Cortex of kidney (tissue), 1 donor: ENCODE measurements at regions not wholly inside any gene's neighbourhood (a gene's known extent, or its start where the extent isn't known, plus 50 kb on each side); places are given as distances from the start of the nearest gene placed in this dataset.
"Not testable (repeated sequence)": the region's sequence is repeated elsewhere in the genome, so short reads cannot be mapped to it uniquely, and the experiment has no call there.

Experiments
- DNase-seq: peaks from one replicate; lab custom pipeline; 2025; lab: John Stamatoyannopoulos, UW

GRCh38 chr7:149568218-149568617, 70.6 kb upstream of the ZNF746 start:
- no peak for DNase-seq

DNA sequence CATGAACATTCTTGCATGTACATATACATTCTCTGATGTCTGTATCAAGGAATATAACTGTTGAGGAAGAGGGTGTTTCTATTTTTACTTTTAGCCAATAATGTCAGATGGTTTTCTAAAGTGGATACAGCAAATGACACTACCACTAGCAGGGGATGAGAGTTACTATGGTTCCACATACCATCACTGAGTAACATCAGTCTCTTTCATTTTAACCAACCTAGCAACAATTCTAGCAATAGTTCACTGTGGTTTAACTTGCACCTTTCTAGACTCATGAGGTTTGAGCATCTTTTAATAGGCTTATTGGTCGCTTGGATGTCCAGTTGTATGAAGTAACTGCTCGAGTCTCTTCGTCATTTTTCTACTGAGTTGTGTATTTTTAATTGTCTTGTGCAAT, 68.5 kb upstream of the ZNF746 start:
- no peak for DNase-seq

DNA sequence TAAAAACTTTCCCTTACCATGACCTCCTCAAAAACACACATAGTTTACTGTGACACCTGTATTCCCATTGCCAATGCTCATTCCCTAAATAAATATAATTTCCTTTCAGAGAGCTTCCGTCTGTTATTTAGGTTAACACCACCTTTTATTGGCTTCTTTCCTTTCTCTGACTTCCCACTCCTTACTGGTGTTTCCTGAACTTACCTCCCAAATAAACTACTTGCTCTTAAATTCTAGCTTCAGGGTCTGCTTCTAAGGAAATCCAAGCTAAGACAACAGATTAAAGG, 67.4 kb upstream of the ZNF746 start:
- DNase-seq, result no peak

GRCh38 chr7:149564340-149565095, 66.9 kb upstream of the ZNF746 start:
- DNase-seq, result no peak

GRCh38 chr7:149562602-149563001, 65.0 kb upstream of the ZNF746 start:
- no peak for DNase-seq

DNA sequence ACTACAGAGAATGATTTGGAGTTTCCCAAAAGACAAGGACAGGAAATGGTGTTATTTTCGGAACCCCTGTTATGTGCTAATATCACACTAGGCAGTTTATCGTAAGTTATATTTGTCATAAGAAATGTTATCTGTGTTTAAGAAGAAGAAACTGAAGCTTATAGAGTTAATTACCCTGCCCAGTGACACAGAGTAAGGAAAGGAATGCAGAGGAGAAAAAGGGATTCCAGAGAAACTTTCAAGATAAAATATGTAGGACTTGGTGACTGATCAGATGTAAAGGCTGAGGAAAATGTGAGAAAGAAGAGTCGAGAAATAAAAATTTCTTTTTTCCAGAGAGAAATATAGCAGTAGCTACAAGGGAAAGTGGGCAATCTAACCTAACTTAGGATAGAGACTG, 63.5 kb upstream of the ZNF746 start:
- DNase-seq, result no peak

DNA sequence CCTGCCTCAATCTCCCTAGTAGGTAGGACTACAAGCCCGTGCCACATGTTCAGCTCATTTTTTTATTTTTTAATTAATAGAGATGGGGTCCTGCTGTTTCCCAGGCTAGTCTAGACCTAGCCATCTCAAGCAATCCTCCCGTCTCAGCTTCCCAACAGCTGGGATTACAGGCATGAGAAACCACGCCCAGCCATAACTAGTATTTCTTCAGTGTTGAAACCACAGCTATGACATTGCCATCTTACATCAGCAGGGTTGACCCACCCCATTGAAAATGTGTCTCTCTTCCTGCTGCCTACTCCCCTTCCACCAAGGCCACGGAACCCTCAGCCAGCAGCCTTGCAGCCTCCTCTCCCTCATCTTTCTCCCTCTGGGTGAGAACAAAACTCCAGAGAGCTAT, 62.1 kb upstream of the ZNF746 start:
- DNase-seq, result no peak

- DNase-seq, result no peak
Measured at GRCh38 chr7:149558149-149558861, 60.7 kb upstream of the ZNF746 start.

- not testable (repeated sequence) for DNase-seq
Measured at GRCh38 chr7:149556525-149556924, 58.9 kb upstream of the ZNF746 start.

- DNase-seq, result not testable (repeated sequence)
Measured at GRCh38 chr7:149554821-149555220, 57.2 kb upstream of the ZNF746 start.

DNA sequence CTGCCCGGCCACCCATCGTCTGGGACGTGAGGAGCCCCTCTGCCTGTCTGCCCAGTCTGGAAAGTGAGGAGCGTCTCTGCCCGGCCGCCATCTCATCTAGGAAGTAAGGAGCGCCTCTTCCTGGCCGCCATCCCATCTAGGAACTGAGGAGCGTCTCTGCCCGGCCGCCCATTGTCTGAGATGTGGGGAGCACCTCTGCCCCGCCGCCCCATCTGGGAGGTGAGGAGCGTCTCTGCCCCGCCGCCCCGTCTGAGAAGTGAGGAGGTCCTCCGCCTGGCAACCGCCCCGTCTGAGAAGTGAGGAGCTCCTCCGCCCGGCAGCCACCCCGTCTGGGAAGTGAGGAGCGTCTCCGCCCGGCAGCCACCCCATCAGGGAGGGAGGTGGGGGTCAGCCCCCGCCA, 56.4 kb upstream of the ZNF746 start:
- DNase-seq, result not testable (repeated sequence)

DNA sequence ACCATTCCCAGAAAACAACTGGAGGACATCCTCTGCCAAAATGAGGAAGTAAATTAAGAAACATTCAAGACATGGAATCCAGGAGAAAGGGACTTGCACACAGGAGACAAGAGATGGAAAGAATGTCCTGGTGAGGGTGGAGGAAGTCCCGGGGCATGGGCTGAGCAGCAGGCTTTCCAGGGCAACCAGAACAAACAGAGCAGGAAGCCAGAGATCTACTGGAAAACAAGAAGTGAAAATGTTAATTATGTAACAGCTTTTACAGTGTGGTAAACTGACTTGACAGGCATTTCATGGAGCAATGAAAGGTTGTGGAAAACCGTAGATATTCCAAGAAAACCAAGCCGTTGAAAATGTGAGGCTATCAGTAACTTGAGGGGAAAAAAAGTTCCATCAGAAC, 55.2 kb upstream of the ZNF746 start:
- no peak for DNase-seq
